Thyroid gland (tissue), 4 donors: ENCODE measurements at regions not wholly inside any gene's neighbourhood (a gene's known extent, or its start where the extent isn't known, plus 50 kb on each side); places are given as distances from the start of the nearest gene placed in this dataset.

Experiments used
- DNase-seq, 2 donors: peaks; one replicate each; pipeline ENCODE4 v3.0.0-alpha.2; 2019
- H3K27ac ChIP-seq, 3 donors: fragments of 200-600 bp; sonication (generic); 1 replicate in 2 of 3; 2 replicates in 1 of 3; pipeline ENCODE4 v1.5.1; 2016 to 2019; ENCODE audit warnings: mild to moderate bottlenecking in 1 of 3, moderate library complexity in 1 of 3
- H3K27me3 ChIP-seq: fragments of 200-600 bp; sonication (generic); one replicate; pipeline ENCODE4 v1.5.1; 2019
- H3K36me3 ChIP-seq, 2 donors: fragments of 200-600 bp; sonication (generic); one replicate each; pipeline ENCODE4 v1.5.1; 2016 to 2019
- H3K4me1 ChIP-seq, 2 donors: fragments of 200-600 bp; sonication (generic); one replicate each; pipeline ENCODE4 v1.5.1; 2017 to 2019
- H3K4me3 ChIP-seq, 3 donors: fragments of 200-600 bp; sonication (generic); replicated peaks in 1 of 3; 1 replicate in 2 of 3; 2 replicates in 1 of 3; pipeline ENCODE4 v1.5.1; 2016; ENCODE audit warnings: mild to moderate bottlenecking in 1 of 3
- H3K9me3 ChIP-seq: fragments of 200-600 bp; sonication (generic); one replicate; pipeline ENCODE4 v1.5.1; 2017
- POLR2A ChIP-seq, 2 donors: fragments of 450-650 bp; IDR thresholded peaks; one replicate each; pipeline ENCODE4 v1.6.1; 2017; ENCODE audit warnings: antibody characterized with exemption in 2 of 2, mild to moderate bottlenecking in 2 of 2, moderate library complexity in 1 of 2
- WGBS, 2 donors: methylation state at CpG; one replicate each; pipeline ENCODE4 v1.1.5; 2017; 5-methylcytosine and 5-hydroxymethylcytosine counted together
- intact Hi-C: fragments of 100-400 bp; cut with DNase I; formaldehyde crosslinking; loops from one replicate; pipeline ENCODE4 v1.15.1; 2023
- TF ChIP-seq, protein P1 (sequence below), 6 experiments: fragments of 200-600 bp in 3 of 6; fragments of 450-650 bp in 3 of 6; sonication (generic) in 3 of 6; IDR thresholded peaks; one replicate each; pipeline ENCODE4 v1.5.1; 2016 to 2019; ENCODE audit warnings: antibody characterized with exemption in 6 of 6, mild to moderate bottlenecking in 2 of 6, inconsistent platforms in 1 of 6, moderate library complexity in 1 of 6

DNA sequence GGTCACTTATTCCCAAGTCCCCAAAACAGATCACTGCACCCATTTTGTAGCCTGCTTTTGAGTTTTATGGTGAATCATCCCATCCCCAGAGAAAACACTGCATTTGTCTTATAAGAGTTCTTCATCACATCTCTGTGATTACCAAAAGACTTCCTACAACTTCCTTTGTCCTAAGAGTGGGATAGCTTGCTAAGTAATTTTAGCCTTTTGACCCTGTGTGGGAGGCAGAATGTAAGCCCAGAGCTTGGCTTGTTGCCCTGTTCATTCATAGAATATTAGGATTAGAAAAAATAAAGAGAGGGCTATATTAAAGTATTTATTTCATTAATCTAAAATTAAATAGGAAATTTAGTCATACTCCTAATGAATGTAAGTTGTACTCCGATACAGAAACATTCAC is 213.3 kb downstream of the MZT1 start:
- DNase-seq: no peak
- no peaks in the 10 kb centered on the region for H3K27me3 ChIP-seq
- no peaks in the 10 kb centered on the region for H3K9me3 ChIP-seq
- H3K4me3 ChIP-seq: no peak overlapping the region
- 0 to 44% methylated on average over 1 of the region's 1 CpG for WGBS, 2 donors
- TF ChIP-seq, protein P1, sequence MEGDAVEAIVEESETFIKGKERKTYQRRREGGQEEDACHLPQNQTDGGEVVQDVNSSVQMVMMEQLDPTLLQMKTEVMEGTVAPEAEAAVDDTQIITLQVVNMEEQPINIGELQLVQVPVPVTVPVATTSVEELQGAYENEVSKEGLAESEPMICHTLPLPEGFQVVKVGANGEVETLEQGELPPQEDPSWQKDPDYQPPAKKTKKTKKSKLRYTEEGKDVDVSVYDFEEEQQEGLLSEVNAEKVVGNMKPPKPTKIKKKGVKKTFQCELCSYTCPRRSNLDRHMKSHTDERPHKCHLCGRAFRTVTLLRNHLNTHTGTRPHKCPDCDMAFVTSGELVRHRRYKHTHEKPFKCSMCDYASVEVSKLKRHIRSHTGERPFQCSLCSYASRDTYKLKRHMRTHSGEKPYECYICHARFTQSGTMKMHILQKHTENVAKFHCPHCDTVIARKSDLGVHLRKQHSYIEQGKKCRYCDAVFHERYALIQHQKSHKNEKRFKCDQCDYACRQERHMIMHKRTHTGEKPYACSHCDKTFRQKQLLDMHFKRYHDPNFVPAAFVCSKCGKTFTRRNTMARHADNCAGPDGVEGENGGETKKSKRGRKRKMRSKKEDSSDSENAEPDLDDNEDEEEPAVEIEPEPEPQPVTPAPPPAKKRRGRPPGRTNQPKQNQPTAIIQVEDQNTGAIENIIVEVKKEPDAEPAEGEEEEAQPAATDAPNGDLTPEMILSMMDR (IDR thresholded peaks at IDR 0.05): no peak
- TF ChIP-seq POLR2A (IDR thresholded peaks at IDR 0.05): no peak
- H3K36me3 ChIP-seq: no peaks in the 10 kb centered on the region
- H3K4me1 ChIP-seq: no peaks in the 10 kb centered on the region
- intact Hi-C loops: no loop called here
- H3K27ac ChIP-seq: no peak overlapping the region

DNA sequence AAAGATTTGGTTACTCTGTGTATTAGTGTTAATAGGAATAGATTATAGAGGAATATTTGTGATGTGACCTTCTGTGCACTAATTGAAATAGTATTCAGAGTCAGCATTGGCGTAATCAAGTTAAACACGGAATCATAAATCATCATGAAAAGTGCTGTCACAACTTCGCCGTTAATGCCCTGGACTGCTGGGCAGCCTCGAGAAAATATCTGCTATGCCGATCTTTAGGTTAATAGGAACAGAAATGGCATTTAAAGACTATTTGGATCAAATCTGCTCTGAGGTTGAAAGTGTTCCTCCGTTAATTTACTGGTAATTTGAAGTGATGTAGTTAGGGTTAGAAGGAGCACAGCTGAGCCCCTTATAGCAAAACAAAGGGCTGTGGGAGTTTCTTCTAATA is 219.0 kb downstream of the MZT1 start:
- Histone ChIP-seq H3K36me3 (no peaks in the 10 kb centered on the region), H3K4me1 (no peaks in the 10 kb centered on the region), H3K27me3 (no peaks in the 10 kb centered on the region), H3K27ac (no peak overlapping the region), H3K4me3 (no peak overlapping the region), H3K9me3 (no peaks in the 10 kb centered on the region)
- no peak for TF ChIP-seq POLR2A (IDR thresholded peaks at IDR 0.05)
- TF ChIP-seq, protein P1 (IDR thresholded peaks at IDR 0.05): no peak
- 87 to 93% methylated on average over 7 of the region's 7 CpGs for whole genome bisulfite sequencing, 2 donors
- no peak for DNase-seq
- intact Hi-C loops: no loop called here

DNA sequence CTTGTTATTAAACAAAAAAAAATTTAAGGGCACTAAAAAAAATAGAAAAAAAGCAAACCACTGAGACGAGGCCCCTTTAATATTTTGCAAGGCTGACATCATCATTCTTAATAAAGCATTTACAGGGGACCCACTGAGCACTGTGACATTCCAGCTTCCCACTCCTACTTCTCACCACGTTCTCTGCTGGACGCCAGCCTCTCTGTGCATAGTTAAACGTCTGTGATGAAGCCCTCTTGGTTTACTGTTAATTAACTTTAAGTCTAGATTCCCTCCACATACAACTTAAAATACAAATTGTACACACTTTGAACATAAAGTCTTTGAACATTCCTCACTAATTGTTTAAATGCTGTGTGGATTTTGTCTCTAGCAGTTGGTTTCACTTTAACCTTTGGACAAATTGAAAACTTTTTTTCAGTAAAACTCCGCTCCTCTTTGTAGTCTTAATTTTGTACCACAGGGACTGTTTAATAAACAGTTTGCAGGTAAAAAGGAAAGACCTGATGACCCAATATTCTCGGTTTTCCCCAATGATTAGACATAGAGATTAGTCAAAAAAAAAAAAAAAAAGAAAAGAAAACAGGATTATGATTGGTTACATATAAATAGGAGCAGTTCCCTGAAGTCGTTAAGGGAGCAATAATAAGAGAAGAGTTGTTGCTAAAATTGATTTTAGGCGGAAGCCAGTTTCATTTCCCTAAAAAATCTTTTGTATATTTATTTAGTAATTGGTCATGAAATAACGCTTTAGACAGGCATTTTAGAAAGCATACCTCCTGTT is 219.8 kb downstream of the MZT1 start:
- no peak overlapping the region for H3K27ac ChIP-seq
- no peaks in the 10 kb centered on the region for H3K4me1 ChIP-seq
- WGBS, 2 donors: 68% methylated on average over 9 of the region's 9 CpGs
- H3K4me3 ChIP-seq: no peak overlapping the region
- TF ChIP-seq, protein P1 (IDR thresholded peaks at IDR 0.05): no peak
- no peak for DNase-seq
- no peaks in the 10 kb centered on the region for H3K27me3 ChIP-seq
- intact Hi-C loops: no loop called here
- H3K36me3 ChIP-seq: no peaks in the 10 kb centered on the region
- no peaks in the 10 kb centered on the region for H3K9me3 ChIP-seq

DNA sequence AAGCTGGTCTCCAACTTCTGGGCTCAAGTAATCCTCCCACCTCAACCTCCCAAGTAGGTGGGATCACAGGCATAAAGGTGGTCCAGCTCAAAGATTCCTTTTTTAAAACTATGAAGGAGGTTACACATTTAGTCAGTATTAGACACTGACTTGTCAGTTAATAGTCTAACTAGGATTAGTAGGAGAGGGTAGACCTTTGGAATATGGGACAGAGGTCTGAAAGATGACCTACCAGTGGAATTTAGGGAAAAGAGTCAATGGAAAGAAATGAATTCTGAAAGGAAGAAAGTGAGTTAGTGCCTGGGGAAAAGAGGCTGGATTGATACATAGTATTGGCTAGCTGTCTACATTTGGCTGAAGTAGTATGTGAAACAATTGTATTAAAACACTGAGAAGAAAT is 220.7 kb downstream of the MZT1 start:
- Histone ChIP-seq H3K27me3 (no peaks in the 10 kb centered on the region), H3K27ac (no peak overlapping the region), H3K36me3 (no peaks in the 10 kb centered on the region), H3K4me1 (no peaks in the 10 kb centered on the region), H3K4me3 (no peak overlapping the region), H3K9me3 (no peaks in the 10 kb centered on the region)
- TF ChIP-seq, protein P1 (IDR thresholded peaks at IDR 0.05): no peak
- intact Hi-C loops: no loop called here
- DNase-seq: no peak

DNA sequence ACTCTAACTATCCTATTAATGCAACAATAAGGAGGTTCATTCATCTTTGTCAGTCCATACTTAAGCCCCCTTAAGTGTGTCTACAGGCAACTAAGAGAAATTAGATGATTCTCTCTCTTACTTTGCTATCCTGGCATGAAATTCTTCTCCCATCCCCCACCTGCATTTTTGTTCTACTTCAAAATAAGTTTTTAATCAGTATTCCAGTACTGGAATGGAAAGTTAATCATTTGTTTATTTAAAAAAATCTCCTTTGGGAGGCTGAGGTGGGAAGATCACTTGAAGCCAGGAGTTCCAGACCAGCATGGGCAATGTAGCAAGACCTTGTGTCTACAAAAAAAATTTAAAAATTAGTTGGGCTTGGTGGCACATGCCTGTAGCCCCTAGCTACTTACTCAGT is 222.1 kb downstream of the MZT1 start:
- no peak for TF ChIP-seq POLR2A (IDR thresholded peaks at IDR 0.05)
- TF ChIP-seq, protein P1 (IDR thresholded peaks at IDR 0.05): no peak
- H3K27me3 ChIP-seq: no peaks in the 10 kb centered on the region
- intact Hi-C loops: no loop called here
- DNase-seq: no peak
- no peaks in the 10 kb centered on the region for H3K9me3 ChIP-seq
- no peak overlapping the region for H3K27ac ChIP-seq
- H3K36me3 ChIP-seq: no peaks in the 10 kb centered on the region
- H3K4me3 ChIP-seq: no peak overlapping the region
- H3K4me1 ChIP-seq: no peaks in the 10 kb centered on the region
